ENCODE measurements at regions not wholly inside any gene's neighbourhood (a gene's known extent, or its start where the extent isn't known, plus 50 kb on each side); places are given as distances from the start of the nearest gene placed in this dataset.

- no peak for DNase-seq
- H3K9ac ChIP-seq (ENCODE audit: extremely low read depth, insufficient read length, low read length), result no peak overlapping the region
Measured at GRCh38 chr3:112736805-112737566, 96.0 kb upstream of the CCDC80 start.

More at GRCh38 chr3:112736805-112737566, 96.0 kb upstream of the CCDC80 start:
- H4K8ac ChIP-seq (replicated peaks; ENCODE audit: insufficient read length, low read depth, low read length), result no peak overlapping the region
- H3K4ac ChIP-seq (ENCODE audit: low read depth, low read length), result no peak overlapping the region
- H3K4me2 ChIP-seq (ENCODE audit: insufficient read depth, insufficient read length, low read length), result no peak overlapping the region
- no peaks in the 10 kb centered on the region for H3K79me2 ChIP-seq (ENCODE audit: insufficient read depth, low read length)
- H3K27me3 ChIP-seq (ENCODE audit: insufficient read depth, low read length), result no peaks in the 10 kb centered on the region
- no peak overlapping the region for H3K14ac ChIP-seq (ENCODE audit: insufficient read depth, low read length)
- H3K23ac ChIP-seq (ENCODE audit: insufficient read length, low read depth, low read length), result no peak overlapping the region
- H4K91ac ChIP-seq (ENCODE audit: insufficient read length, low read depth, low read length), result no peak overlapping the region
- Mint-ChIP-seq H3K36me3 (ENCODE audit: insufficient read depth in 1 of 3, low read depth in 3 of 3) (no peaks in the 10 kb centered on the region), H3K27ac (no peak overlapping the region), H3K27me3 (ENCODE audit: low read depth) (no peaks in the 10 kb centered on the region), H3K4me1 (peaks cover 7 to 10% of the 10 kb centered on the region in 2 experiments), H3K9me3 (no peaks in the 10 kb centered on the region), H3K4me3 (no peak overlapping the region)
- H2BK120ac ChIP-seq (ENCODE audit: low read depth, low read length, poor library complexity, severe bottlenecking), result no peak overlapping the region
- H2BK20ac ChIP-seq (ENCODE audit: low read depth, low read length, poor library complexity, severe bottlenecking), result no peak overlapping the region
- H2BK12ac ChIP-seq (ENCODE audit: insufficient read length, low read depth, low read length), result no peak overlapping the region
- H2AFZ ChIP-seq (ENCODE audit: low read length), result no peak overlapping the region
- no peak overlapping the region for H3K18ac ChIP-seq (ENCODE audit: insufficient read length, low read depth, low read length)
- no peaks in the 10 kb centered on the region for H3K79me1 ChIP-seq (ENCODE audit: insufficient read depth, low read depth, low read length, poor library complexity, severe bottlenecking)
- no peak overlapping the region for H2BK15ac ChIP-seq (ENCODE audit: low read depth, low read length)
- no peaks in the 10 kb centered on the region; the same call in 1 of the 2 replicates for H3K4me1 ChIP-seq (ENCODE audit: insufficient read depth, low read length)
- no peak overlapping the region for H3K27ac ChIP-seq (ENCODE audit: insufficient read length, low read depth, low read length)
- WGBS (ENCODE audit: extremely low coverage, insufficient read length, low lambda C conversion rate), result no CpG with 5 or more reads among the region's 10 CpGs
- no peak overlapping the region for H3T11ph ChIP-seq (ENCODE audit: low read length)
- H4K5ac ChIP-seq (ENCODE audit: insufficient read length, low read depth, low read length), result no peak overlapping the region
- H2AK5ac ChIP-seq (ENCODE audit: insufficient read length, low read length), result no peak overlapping the region
- H4K20me1 ChIP-seq (ENCODE audit: control insufficient read depth, insufficient read depth, insufficient read length), result no peaks in the 10 kb centered on the region
- no peaks in the 10 kb centered on the region for H3K23me2 ChIP-seq (ENCODE audit: insufficient read length, low read depth, low read length, poor library complexity, severe bottlenecking)
- TF ChIP-seq, protein P1, sequence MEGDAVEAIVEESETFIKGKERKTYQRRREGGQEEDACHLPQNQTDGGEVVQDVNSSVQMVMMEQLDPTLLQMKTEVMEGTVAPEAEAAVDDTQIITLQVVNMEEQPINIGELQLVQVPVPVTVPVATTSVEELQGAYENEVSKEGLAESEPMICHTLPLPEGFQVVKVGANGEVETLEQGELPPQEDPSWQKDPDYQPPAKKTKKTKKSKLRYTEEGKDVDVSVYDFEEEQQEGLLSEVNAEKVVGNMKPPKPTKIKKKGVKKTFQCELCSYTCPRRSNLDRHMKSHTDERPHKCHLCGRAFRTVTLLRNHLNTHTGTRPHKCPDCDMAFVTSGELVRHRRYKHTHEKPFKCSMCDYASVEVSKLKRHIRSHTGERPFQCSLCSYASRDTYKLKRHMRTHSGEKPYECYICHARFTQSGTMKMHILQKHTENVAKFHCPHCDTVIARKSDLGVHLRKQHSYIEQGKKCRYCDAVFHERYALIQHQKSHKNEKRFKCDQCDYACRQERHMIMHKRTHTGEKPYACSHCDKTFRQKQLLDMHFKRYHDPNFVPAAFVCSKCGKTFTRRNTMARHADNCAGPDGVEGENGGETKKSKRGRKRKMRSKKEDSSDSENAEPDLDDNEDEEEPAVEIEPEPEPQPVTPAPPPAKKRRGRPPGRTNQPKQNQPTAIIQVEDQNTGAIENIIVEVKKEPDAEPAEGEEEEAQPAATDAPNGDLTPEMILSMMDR (conservative IDR thresholded peaks at IDR 0.05), result no peak
- no peak overlapping the region for H3K56ac ChIP-seq (ENCODE audit: insufficient read length, low read depth, low read length)
- no peaks in the 10 kb centered on the region for H3K9me3 ChIP-seq (ENCODE audit: control insufficient read depth, low read depth, low read length)
- H2BK5ac ChIP-seq (ENCODE audit: insufficient read length, low read length), result no peak overlapping the region

Data from H9 (cell line).